K562 (cell line): ENCODE measurements at regions not wholly inside any gene's neighbourhood (a gene's known extent, or its start where the extent isn't known, plus 50 kb on each side); places are given as distances from the start of the nearest gene placed in this dataset.

Source experiments
- BMI1 ChIP-seq: fragments of 150-350 bp; IDR thresholded peaks from 2 replicates; pipeline ENCODE4 v1.6.1; 2014; ENCODE audit warnings: low read length
- CHD1 ChIP-seq: fragments of 200-600 bp; sonication (generic); IDR thresholded peaks from one replicate; pipeline ENCODE4 v1.6.1; 2012; ENCODE audit warnings: mild to moderate bottlenecking, moderate library complexity, low read length, inconsistent platforms
- CXXC5 ChIP-seq: fragments of 250-450 bp; sonication (Bioruptor Pico); IDR thresholded peaks from 2 replicates; pipeline ENCODE4 v1.8.0; 2022; ENCODE audit warnings: inconsistent platforms, mild to moderate bottlenecking, moderate library complexity
- FOXJ2 ChIP-seq: fragments of 200-800 bp; sonication (Bioruptor generic); IDR thresholded peaks from 2 replicates; pipeline ENCODE4 v1.6.1; 2016; ENCODE audit warnings: missing genetic modification characterization, missing compliant biosample characterization
- FOXK2 ChIP-seq, 2 experiments: fragments of 450-650 bp; IDR thresholded peaks in 1 of 2; conservative IDR thresholded peaks in 1 of 2; 2 replicates each; pipeline ENCODE4 v1.6.1; 2016; ENCODE audit warnings: low read depth in 2 of 2, mild to moderate bottlenecking in 1 of 2
- FOXP4 ChIP-seq: sonication (generic); formaldehyde crosslinking; IDR thresholded peaks from 2 replicates; pipeline ENCODE4 v1.8.0; 2022; ENCODE audit warnings: mild to moderate bottlenecking, missing genetic modification reagents, borderline replicate concordance
- HOMEZ ChIP-seq: fragments of 250-450 bp; sonication (Bioruptor Pico); IDR thresholded peaks from 2 replicates; pipeline ENCODE4 v1.4.0; 2020; ENCODE audit warnings: mild to moderate bottlenecking, moderate library complexity
- MIER1 ChIP-seq: fragments of 450-650 bp; IDR thresholded peaks from 2 replicates; pipeline ENCODE4 v1.6.1; 2016; ENCODE audit warnings: antibody characterized with exemption, mild to moderate bottlenecking, low read depth
- MLLT1 ChIP-seq, 2 experiments: fragments of 450-650 bp; IDR thresholded peaks; 2 replicates each; pipeline ENCODE4 v1.6.1; 2016
- MNT ChIP-seq, 2 experiments: fragments of 450-650 bp; conservative IDR thresholded peaks; 2 replicates each; pipeline ENCODE4 v1.6.1; 2017; ENCODE audit warnings: mild to moderate bottlenecking in 2 of 2, moderate library complexity in 2 of 2
- MYBL2 ChIP-seq, 2 experiments: fragments of 450-650 bp in 1 of 2; sonication (generic) in 1 of 2; formaldehyde crosslinking in 1 of 2; IDR thresholded peaks; 2 replicates each; pipeline versions ENCODE4 v1.6.1 to v1.8.1; 2017 to 2022; ENCODE audit warnings: borderline replicate concordance in 1 of 2, inconsistent platforms in 1 of 2, low read depth in 1 of 2, mild to moderate bottlenecking in 1 of 2, missing genetic modification reagents in 1 of 2, moderate library complexity in 1 of 2
- POLR3G ChIP-seq: IDR thresholded peaks from 2 replicates; pipeline ENCODE4 v1.6.1; 2011; ENCODE audit not compliant: insufficient read length, insufficient replicate concordance; ENCODE audit errors: extremely low read depth
- RUNX1 ChIP-seq: sonication (generic); IDR thresholded peaks from 2 replicates; pipeline ENCODE4 v1.6.1; 2016; ENCODE audit warnings: antibody characterized with exemption, low read depth
- SMAD2 ChIP-seq: fragments of 150-350 bp; IDR thresholded peaks from 2 replicates; pipeline ENCODE4 v1.6.1; 2014; ENCODE audit warnings: low read depth, mild to moderate bottlenecking, low read length
- THRAP3 ChIP-seq: fragments of 450-650 bp; IDR thresholded peaks from 2 replicates; pipeline ENCODE4 v1.6.1; 2016; ENCODE audit warnings: mild to moderate bottlenecking, inconsistent platforms, borderline replicate concordance
- ZBTB33 ChIP-seq: sonication (generic); formaldehyde crosslinking; IDR thresholded peaks from 2 replicates; pipeline ENCODE4 v1.8.1; 2023; ENCODE audit warnings: mild to moderate bottlenecking, missing genetic modification reagents
- ZNF668 ChIP-seq: fragments of 250-450 bp; sonication (Bioruptor Pico); IDR thresholded peaks from 2 replicates; pipeline ENCODE4 v1.8.0; 2022; ENCODE audit warnings: mild to moderate bottlenecking, inconsistent platforms
- ZNF76 ChIP-seq: fragments of 250-450 bp; sonication (Bioruptor Pico); IDR thresholded peaks from 2 replicates; pipeline ENCODE4 v1.4.0; 2020; ENCODE audit warnings: mild to moderate bottlenecking, moderate library complexity, borderline replicate concordance
- ZNF77 ChIP-seq: fragments of 250-450 bp; sonication (Bioruptor Pico); IDR thresholded peaks from 2 replicates; pipeline ENCODE4 v1.5.0; 2020

GRCh38 chr4:15149839-15150592, 147.7 kb downstream of the CPEB2 start (continued):
- TF ChIP-seq FOXP4 (CRISPR knock-in tag) (no peak), MIER1 (no peak), BMI1 (no peak), MNT (conservative IDR thresholded peaks at IDR 0.05) (peak in 1 of 2 experiments; percentile 34; a peak in 1 of 4 replicates), RUNX1 (no peak), ZNF668 (CRISPR knock-in tag) (no peak), ZNF77 (CRISPR knock-in tag) (no peak), SMAD2 (no peak), ZNF76 (CRISPR knock-in tag) (no peak), HOMEZ (CRISPR knock-in tag) (no peak), CHD1 (no peak), MYBL2 (IDR thresholded peaks at IDR 0.05; ENCODE audit: low read depth) (no peak), MYBL2 (CRISPR knock-in tag; IDR thresholded peaks at IDR 0.05; ENCODE audit: borderline replicate concordance) (no peak), FOXJ2 (tag) (no peak), MLLT1 (IDR thresholded peaks at IDR 0.05) (no peak), ZBTB33 (CRISPR knock-in tag) (no peak), POLR3G (no peak), THRAP3 (no peak), FOXK2 (conservative IDR thresholded peaks at IDR 0.05 in 1 of 2, IDR thresholded peaks at IDR 0.05 in 1 of 2; ENCODE audit: low read depth in 2 of 2) (peak; percentile 32 to 42; a peak in 1 of 4 replicates), CXXC5 (CRISPR knock-in tag) (no peak; the same call in 1 of the 2 replicates)
